D341Med (cell line): ENCODE measurements at regions not wholly inside any gene's neighbourhood (a gene's known extent, or its start where the extent isn't known, plus 50 kb on each side); places are given as distances from the start of the nearest gene placed in this dataset.
"Not testable (repeated sequence)": the region's sequence is repeated elsewhere in the genome, so short reads cannot be mapped to it uniquely, and the experiment has no call there.

Source experiments
- DNase-seq: peaks from one replicate; pipeline ENCODE4 v3.0.0; 2012; ENCODE audit warnings: low spot score

DNA sequence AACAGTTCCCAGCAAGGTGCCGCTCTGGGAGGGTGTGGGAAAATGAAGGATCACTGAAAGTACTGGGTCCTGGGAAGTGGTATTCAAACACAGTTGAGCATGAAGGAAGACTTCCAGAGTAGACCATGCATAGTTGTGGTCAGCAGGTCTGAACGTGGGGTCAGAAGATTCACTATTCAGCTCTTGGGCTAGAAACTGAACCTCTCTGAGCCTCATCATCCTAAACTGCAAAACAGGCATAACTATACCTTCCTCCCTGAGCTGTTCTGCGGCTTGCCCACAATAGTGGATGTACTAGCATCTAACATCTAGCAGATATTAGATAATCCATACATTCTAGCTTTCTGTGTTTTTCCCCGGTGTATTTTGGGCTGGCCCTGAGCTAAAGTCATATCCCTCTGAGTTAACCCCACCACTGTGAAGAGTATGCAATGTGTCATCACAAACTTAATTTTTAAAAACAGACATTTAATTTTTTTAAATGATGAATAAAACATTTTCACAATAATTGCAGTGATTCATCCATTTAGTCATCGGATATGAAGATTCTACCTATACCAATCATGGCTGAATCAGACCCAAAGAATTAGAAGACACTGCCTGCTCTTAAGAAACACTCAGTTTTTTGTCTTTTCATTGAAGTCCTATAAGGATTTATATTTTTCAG is 179.1 kb downstream of the BLID start:
- no peak for DNase-seq

- DNase-seq: no peak
Measured at GRCh38 chr11:121936370-121936769, 179.6 kb downstream of the BLID start.

DNA sequence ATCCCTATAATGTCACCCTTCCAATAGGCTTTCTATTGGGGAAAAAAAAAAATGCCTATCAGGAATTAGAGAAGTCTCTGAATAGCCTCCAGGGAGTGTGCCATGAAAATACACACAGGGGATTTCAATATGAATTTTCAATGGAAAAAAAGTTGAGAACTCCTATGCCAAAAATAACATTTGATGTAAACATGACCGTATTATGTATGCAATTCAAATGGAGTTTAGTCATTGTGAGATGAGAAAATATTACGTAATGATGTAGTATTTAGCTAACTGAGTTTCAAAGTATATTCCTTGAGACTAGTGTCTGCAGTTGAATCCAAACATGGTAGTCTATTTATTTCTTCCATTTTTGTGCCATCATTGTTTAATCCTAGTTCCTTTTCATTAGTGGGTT is 182.3 kb downstream of the BLID start:
- no peak for DNase-seq

- no peak for DNase-seq
Measured at GRCh38 chr11:121933294-121933693, 182.7 kb downstream of the BLID start.

DNA sequence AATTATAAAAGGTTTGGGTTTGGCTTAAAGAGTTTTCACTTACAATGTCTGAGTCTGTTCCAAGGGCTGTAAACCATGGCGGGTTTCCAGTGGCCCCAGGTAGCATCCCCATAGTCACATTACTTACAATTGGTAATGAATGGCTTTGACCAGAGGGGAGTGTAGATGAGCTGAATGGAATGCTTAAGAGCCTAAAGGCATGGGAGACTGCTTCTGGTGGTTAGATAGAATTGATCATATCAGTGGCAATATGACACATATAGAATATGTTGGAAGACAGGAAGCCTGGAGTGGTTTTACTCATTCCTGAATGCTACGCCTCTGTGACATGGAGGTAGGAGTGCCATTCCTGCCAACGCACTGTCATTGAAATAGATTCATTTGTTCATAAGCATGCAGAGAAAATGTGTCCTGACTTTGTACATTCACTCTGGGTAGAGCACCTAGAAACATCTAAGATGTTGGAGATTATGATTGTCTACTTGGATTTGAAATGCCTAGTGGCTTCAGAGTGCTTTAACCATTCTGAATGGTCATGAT is 183.3 kb downstream of the BLID start:
- DNase-seq: no peak

GRCh38 chr11:121931748-121932352 is 184.2 kb downstream of the BLID start:
- DNase-seq: no peak

DNA sequence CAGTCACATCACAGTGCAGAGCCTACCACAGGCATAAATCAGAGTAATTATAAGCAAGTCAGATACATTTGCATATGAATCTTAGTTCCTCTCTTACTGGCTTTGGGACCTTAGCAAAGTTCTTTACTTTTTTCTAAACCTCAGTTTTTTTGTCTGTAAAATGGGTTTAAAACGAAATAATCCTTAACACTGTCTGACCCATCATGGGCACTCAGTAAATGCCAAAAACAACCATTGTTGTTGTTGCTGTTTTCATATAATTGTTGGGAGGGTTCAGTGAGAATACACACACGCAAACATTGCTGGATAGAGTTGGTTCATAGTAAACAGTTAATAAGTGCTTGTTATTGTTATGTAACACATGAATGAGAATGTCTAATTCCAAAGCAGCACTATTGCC is 184.9 kb downstream of the BLID start:
- DNase-seq: no peak

DNA sequence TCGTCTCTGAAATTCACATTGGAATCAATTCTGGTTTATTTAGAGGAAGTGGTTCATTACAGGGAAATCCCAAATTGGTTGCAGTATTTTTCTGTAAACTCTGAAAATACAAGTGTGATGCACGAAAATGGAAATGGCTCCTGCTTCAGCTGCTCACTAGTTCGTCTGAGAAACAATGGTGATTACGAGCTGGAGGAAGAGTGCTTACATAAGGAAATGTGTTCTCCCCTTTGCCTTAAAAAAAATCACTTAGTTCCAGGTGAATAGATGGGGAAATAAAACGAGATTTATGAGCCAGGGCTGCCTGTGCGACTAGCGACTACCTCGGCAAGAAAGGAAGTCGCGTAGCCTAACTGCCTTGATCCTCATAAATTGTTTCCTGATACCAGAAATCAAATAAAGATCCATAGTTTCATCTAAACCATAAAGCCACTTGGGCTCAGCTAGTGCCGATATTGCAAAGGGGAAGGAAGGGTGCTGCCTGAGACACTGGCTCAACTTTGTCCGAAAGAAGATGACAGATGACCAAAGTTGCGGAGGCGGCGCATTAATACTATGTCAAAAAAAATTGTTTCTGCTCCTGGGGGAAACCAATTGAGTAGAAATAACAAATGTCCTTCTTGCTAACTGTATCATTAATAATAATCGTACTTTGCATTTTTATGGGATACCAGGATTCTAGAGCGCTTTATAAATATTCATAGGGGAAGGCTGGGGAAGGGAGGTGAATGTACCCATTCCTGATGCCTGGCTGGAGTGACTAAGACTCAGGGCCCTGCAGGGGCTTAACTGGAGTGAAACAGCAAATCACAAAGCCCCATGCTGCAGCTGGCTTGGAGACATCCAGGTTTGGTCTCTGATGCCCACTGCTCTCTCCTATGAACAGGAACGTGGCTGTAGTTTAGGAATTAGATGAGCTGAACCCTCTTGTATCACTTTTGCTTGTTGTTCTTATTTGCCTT is 185.7 kb downstream of the BLID start:
- no peak for DNase-seq

DNA sequence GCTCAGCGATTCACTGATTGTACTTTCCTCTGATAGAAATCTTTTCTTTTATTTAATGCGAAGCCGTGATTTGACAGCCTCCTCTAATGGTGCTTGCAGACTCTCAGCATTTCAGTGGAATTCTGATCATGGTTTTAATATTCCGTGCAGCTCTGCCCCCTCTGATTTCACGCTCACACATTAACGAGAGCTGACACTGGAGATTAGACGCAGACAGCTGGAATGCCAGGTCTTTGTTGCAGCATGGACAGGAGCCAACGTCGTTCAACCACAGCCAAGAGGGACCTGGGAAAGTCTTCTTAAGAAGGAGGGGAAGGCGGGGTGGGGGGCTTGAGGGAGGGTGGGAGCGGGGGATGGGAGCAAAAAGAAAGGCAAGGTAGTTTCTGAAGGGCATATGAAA is 186.4 kb downstream of the BLID start:
- DNase-seq: peak; percentile 27

DNA sequence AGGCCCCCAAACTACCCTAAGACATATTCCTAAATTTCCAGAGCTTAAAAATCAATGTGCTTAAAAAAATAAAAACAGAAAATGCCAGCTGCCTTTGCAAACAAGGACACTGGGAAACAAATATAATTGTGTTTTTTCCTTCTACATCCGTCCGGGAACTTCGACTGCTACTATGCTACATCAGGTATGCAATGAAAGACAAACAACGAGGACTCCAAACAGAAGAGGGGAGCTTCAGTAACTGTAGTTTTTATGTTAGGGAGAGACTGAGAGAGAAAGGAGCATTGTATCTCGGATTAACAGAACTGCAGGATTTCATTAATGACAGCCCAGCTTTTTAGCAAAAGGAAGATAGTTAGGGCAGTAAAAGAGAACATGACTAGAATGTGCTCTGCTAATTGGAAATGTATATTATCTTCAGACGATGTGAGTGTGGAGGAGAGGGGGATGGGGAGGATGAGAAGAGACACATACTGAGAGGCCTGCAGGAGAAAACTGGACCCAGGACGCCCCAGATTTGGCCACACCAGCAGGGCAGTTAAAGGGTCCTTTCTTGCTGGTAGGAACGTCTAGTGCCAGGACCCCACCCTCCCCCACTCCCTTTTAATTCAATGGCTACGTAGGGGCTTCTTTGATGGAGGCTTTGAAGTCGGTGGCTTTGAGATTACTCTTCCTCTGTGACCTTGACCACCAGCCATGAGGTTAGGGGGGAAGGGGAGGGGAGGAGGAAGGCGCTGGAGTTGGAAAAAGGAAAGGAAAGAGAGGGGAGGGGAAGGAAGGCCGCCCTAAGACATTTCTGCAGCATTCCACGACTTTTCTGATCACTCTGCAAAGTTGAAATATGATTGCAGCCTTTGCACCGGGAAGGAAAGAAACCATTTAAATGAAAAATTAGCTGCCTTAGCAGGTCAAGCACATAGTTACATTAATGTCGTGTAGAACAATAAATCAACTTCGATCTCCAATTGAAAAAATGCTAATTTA is 187.1 kb downstream of the BLID start:
- DNase-seq: no peak

DNA sequence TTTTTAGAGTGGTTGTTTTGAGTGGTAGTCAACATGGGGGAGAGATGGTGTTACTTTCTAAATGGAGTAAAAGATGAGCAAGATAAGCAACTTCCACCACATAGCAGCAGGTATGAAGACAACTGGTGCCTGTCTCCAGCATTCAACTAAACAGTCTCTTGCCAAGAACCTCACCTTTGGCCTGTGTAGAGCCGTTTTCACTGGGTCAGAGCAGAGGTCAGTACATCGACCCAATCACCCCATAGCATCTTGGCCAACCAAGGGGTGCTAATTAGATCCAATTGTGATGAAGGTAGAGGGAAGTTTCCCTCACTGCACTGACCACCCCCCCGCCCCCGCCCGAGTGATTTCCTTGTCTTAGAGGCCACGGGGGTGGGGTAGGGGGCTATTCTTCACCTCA is 188.2 kb downstream of the BLID start:
- no peak for DNase-seq

DNA sequence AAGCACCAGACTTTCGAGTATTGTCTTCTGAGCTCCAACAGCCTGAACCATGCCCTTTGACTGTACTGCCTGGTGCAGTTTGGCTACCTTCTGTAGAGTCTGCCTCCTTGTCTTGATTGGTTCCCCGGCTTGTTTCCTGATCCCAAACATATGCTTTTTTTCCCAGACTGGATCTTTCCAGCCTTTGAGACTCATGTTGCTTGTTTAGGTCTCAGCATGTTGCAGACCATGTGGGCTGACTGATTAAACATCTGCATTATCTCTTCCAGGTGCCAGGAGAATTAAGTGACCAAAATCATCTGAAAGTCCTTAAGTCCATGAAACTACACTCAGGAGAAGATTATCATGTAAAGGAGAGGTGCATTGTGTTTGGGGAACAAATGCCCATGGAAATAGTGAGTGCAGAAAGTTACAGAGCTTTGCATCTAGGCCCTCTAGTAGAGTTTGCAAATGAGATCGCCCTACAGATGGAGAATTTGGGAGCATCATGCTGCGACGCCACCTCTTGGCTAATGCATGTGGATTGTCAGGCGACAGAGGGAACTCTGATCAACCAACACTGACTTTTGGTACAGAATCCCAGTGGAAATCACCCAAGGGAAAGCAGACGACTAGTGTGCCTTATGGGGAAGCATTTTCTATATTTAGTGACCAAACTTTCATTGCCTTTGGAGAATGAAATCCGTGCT is 188.8 kb downstream of the BLID start:
- DNase-seq: no peak

- DNase-seq: no peak
Measured at GRCh38 chr11:121924191-121924590, 191.8 kb downstream of the BLID start.

GRCh38 chr11:121917482-121917881 is 198.5 kb downstream of the BLID start:
- DNase-seq: no peak

DNA sequence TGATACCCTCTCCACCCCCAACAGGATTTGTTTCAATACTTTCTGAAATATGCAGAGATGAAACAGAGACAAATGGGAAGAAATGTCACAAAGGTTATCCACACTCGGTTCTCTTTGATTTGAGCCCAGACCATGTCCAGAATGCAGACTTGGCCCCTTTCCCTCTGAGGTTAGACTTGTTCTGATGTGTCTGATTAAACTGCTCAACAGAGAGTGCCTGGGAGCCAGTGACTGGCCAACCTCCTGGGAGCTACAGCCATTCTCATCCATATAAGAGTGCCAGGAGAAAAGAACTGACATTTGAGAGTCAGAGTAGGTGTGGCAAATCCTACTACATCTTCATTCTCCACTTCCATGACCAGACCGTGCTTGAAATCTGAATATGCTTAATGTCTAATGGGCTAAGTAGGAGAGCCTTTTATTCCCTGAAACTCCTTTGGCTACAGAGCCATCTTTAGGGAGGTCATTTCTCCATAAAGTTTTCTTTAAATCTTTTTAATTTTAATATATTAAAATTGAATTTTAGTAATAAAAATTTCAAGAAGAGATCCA is 201.4 kb downstream of the BLID start:
- DNase-seq: no peak

- no peak for DNase-seq
Measured at GRCh38 chr11:121909596-121909995, 206.4 kb downstream of the BLID start.

GRCh38 chr11:121907379-121907778 is 208.6 kb downstream of the BLID start:
- no peak for DNase-seq

- DNase-seq: no peak
Measured at GRCh38 chr11:121904148-121904547, 211.9 kb downstream of the BLID start.

DNA sequence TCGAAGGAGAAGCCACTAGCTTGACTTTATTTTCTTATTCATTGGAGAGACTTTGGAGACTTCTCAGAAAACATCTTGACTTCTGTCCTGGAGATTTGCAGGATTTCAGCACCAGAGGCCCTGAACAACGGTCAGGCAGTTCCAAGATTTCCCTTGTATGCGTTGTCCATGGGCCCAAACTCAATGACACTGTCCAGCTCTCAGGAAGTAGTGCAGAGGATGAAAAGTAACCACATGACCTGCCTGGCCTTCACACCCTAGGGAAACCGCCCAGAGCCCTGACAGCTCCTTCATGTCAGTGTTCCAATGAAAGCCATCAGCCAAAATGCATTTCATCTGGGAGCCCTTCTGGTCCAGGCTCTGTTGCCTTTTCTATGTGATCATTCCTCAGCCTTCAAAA is 214.1 kb downstream of the BLID start:
- no peak for DNase-seq

DNA sequence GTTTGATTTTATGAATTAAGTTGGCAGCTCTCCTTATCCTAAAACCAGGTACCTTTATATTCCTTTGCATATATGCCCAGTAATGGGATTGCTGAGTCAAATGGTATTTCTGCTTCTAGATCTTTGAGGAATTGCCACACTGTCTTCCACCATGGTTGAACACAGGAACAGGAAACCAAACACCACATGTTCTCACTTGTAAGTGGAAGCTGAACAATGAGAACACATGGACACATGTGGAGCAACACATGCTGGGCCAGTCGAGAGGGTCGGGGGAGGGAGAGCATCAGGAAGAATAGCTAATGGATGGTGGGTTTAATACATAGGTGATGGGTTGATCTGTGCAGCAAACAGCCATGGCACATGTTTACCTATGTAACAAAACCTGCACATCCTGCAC is 214.6 kb downstream of the BLID start:
- not testable (repeated sequence) for DNase-seq

DNA sequence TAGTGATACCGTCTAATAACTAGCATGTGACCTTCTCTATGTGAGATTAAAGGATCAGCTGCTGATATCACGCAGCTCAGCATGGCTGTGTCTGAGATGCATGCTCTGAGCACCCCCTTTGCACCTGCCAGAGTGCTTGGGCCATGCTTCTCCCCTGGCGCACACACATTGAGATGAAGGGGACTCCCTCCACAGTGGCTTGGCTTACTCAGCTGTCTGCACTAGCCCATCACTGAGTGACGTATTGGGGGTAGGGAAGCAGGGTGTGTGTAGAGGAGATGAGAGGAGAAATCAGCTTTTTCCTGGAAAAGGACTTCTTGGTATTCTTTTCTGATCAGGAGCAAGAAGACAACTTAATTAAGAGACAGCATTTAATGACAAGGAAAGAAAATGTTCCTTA is 216.5 kb downstream of the BLID start:
- no peak for DNase-seq
